GM12892 (cell line): ENCODE measurements at regions not wholly inside any gene's neighbourhood (a gene's known extent, or its start where the extent isn't known, plus 50 kb on each side); places are given as distances from the start of the nearest gene placed in this dataset.

ENCODE experiments used
- DNase-seq: peaks from one replicate; pipeline ENCODE4 v3.0.0; 2011; ENCODE audit not compliant: insufficient read length
- FAIRE-seq: peaks from 2 replicates; lab custom pipeline; 2011; peaks lifted over from hg19 to GRCh38; lab: Jason Lieb, UNC
- POLR2A ChIP-seq: IDR thresholded peaks from 2 replicates; pipeline ENCODE4 v1.6.1; 2011; ENCODE audit warnings: low read depth, low read length, control low read depth
- POLR2AphosphoS5 ChIP-seq: IDR thresholded peaks from 2 replicates; pipeline ENCODE4 v1.6.1; 2011; ENCODE audit warnings: low read depth, low read length, control low read depth
- TAF1 ChIP-seq: IDR thresholded peaks from 2 replicates; pipeline ENCODE4 v1.6.1; 2011; ENCODE audit warnings: low read depth, mild to moderate bottlenecking, control low read depth, low read length, borderline replicate concordance

- TF ChIP-seq TAF1 (no peak), POLR2AphosphoS5 (no peak), POLR2A (no peak)
- no peak for FAIRE-seq
Observed at GRCh38 chr10:80759693-80760092, 222.0 kb downstream of the SH2D4B start.

GRCh38 chr10:80760914-80761371, 223.2 kb downstream of the SH2D4B start:
- TF ChIP-seq TAF1: no peak
- no peak for FAIRE-seq
- DNase-seq: no peak

More at GRCh38 chr10:80759693-80760092, 222.0 kb downstream of the SH2D4B start:
- DNase-seq: no peak

DNA sequence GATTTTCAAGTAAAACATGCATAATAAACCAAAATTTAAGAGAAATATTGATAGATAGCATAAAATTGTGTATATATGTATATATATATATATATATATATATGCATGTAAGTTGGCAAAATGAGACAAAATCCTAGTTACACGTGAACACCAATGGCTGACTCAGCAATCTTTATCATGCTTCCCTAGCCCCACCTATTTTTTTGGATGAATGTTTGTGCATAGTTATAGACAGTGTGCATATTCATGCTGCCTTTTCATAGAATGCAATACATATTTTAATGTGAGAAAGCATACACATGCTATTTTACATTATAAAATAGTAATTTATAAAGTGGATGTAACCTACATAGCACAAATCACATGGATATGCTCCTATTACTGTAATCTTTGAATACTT, 230.3 kb downstream of the SH2D4B start:
- FAIRE-seq (no peak), DNase-seq (no peak)
- TF ChIP-seq TAF1 (no peak), POLR2A (no peak), POLR2AphosphoS5 (no peak)

DNA sequence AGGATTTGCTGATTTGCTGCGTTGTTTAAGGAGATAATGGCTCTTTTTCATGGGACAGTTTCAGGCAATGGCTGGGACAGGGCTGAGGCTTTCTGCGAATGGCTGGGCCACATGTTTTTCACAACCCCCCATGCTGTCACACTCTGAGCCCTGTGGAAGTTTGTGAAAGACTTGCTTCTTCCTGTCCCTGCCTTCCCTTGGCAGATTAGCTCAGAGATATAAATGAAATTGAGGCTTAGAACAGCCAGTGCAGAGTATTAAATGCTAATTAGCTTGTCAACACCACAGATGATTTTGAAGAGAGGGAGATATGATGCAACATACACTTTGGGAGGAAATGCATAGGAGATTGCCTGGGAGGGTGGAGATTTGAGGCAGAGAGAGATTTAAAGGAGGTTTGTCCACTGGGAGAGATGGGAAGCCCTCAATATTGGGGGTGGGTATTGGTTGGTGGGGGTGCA, 232.0 kb downstream of the SH2D4B start:
- FAIRE-seq (no peak), DNase-seq (no peak)
- no peak for TF ChIP-seq POLR2AphosphoS5
- TF ChIP-seq TAF1: no peak
- TF ChIP-seq POLR2A: no peak

DNA sequence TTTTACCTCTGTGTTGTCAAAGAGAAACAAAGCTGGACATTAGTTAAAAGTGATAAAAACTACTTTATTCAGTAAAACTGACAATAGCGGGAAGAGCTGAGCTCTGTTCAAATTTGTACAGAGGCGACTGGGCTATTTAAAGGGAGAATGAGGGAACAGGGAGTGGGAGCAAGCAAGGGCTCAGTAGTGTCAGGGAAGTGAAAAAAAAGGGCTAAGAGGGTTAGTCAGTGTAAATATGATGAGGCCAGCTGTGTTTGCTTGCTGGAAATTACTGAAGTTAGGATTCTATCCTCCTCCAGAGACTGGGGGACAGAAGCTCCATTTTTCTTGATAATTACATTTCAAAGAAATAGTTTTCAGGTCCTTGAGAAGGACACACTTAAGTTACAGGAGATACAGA, 232.5 kb downstream of the SH2D4B start:
- TF ChIP-seq POLR2AphosphoS5 (no peak), POLR2A (no peak), TAF1 (no peak)
- no peak for FAIRE-seq
- no peak for DNase-seq

DNA sequence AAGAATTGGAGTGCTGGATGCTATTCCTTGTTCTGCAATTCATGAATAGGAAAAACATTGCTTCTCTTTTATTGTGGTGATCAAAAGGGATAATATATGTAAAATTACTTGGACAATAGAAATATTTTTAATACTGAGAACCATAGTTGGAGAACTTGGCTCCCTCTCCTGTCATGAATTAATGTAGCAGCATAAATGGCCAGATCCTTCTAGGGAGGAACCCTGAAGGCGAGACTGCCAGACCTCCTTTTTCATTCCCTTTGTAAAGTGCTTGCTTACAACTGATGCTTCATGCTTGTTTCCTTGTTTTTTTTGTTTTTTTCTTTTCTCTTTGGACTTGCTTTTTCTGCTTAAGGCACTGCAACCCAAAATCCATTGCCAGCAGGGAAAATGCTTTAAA, 233.6 kb downstream of the SH2D4B start:
- no peak for TF ChIP-seq POLR2AphosphoS5
- TF ChIP-seq POLR2A: no peak
- DNase-seq: no peak
- FAIRE-seq: no peak

DNA sequence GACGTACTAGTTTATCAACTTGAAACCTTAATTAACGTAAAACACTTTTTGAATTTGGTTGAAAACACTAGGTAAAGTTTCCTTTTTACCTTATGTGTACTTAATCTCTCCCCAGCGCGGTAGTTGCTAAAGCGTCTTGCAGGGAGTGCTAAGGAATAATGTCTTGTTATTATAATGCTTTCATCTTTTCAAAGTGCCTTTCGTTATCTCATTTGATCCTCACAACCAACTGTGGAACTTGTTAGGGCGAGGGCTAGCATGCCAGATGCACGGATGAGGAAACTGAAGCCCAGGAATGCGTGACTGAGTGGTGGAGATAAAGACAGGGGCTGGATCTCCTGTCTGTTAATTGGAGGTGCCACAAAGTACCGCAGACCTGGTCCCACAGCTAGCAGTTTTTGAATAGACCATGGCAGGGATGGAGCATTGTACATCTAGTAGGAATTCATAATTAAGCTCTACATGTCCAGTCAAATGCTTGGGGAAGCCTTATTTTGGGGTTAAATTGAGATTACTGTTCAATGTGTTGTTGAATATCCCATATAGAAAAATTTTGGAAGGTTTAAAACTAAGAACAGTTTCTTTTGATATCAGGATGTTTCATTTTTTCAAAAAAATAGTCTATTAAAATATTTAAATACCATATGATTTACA, 234.3 kb downstream of the SH2D4B start:
- DNase-seq: no peak
- TF ChIP-seq POLR2AphosphoS5 (no peak), TAF1 (no peak), POLR2A (no peak)
- no peak for FAIRE-seq

DNA sequence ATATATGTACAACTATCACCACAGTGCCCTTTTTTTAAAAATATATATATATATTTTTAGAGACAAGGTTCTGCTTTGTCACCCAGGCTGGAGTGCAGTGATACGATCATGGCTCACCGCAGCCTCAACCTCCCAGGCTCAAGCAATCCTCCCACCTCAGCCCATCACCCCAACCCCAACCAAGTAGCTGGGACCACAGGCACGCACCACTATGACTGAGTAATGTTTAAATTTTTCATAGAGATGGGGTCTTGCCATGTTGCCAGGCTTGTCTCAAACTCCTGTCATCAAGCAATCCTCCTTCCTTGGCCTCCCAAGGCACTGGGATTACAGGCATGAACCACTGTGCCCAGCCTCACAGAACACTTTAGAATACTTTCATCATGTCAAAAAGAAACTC, 234.9 kb downstream of the SH2D4B start:
- DNase-seq (no peak), FAIRE-seq (no peak)
- TF ChIP-seq TAF1 (no peak), POLR2A (no peak), POLR2AphosphoS5 (no peak)

DNA sequence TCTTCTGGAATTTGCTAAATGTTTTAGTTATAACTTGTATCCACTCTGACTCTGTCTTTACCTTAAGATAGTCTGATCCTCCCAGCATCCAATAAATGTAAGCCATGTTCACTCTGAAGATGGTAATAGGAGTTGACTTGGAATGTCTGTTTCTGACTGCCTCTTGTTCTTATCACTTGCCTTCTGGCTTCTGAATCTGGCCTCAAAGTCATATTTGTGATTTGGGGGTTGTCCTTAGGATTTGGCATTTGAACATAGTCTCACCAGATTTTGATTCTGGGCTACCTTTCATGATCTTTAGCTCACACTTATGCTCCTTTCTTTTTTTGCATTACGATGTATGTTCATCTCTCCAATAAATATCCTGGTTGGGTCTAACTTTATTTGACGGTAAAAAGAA, 247.0 kb downstream of the SH2D4B start:
- FAIRE-seq (no peak), DNase-seq (no peak)
- no peak for TF ChIP-seq POLR2A
- TF ChIP-seq TAF1: no peak
- TF ChIP-seq POLR2AphosphoS5: no peak

- DNase-seq (no peak), FAIRE-seq (no peak)
- TF ChIP-seq POLR2AphosphoS5 (no peak), TAF1 (no peak), POLR2A (no peak)
Observed at GRCh38 chr10:80786322-80786721, 248.6 kb downstream of the SH2D4B start.

GRCh38 chr10:80787952-80788351, 250.2 kb downstream of the SH2D4B start:
- FAIRE-seq: no peak
- TF ChIP-seq TAF1 (no peak), POLR2AphosphoS5 (no peak), POLR2A (no peak)
- DNase-seq: no peak

DNA sequence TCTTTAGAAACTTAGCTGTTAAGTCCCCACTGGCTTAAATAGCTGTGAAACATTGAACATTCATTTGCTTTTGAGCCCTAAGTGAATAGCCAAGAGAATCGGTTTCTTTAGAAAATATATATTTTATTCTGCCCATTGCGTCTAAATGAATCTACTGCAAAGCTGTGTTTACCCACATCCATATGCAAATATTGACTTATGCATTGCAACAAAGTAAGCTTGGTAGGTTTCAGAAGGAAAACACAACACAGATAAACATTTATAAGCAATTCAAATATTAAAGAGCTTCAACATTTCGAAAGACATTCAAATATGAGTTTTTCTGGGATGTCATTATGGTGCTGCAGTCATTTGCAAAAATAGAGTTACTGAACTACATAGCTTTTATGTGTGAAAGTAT, 257.3 kb downstream of the SH2D4B start:
- DNase-seq: no peak
- no peak for FAIRE-seq
- TF ChIP-seq POLR2AphosphoS5 (no peak), TAF1 (no peak)
